Chondrocyte (in vitro differentiated cells): ENCODE measurements at regions not wholly inside any gene's neighbourhood (a gene's known extent, or its start where the extent isn't known, plus 50 kb on each side); places are given as distances from the start of the nearest gene placed in this dataset.

ENCODE experiments used
- DNase-seq: peaks from one replicate; pipeline ENCODE4 v3.0.0; 2021; ENCODE audit warnings: mixed read lengths, low spot score
- H3K27ac Mint-ChIP-seq: one replicate; pipeline ENCODE4 v1.8.0; 2021; ENCODE audit warnings: mild to moderate bottlenecking, moderate library complexity, mixed read lengths; ENCODE audit not compliant: unreplicated experiment
- H3K27me3 Mint-ChIP-seq: 2 replicates; pipeline ENCODE4 v1.8.0; 2021; ENCODE audit warnings: low read depth, mixed read lengths
- H3K36me3 Mint-ChIP-seq: 2 replicates; pipeline ENCODE4 v1.8.0; 2021; ENCODE audit warnings: low read depth, mixed read lengths
- H3K4me1 Mint-ChIP-seq: 2 replicates; pipeline ENCODE4 v1.8.0; 2021; ENCODE audit warnings: low read depth, mild to moderate bottlenecking, mixed read lengths
- H3K4me3 Mint-ChIP-seq: one replicate; pipeline ENCODE4 v1.8.0; 2021; ENCODE audit warnings: mild to moderate bottlenecking, moderate library complexity, mixed read lengths; ENCODE audit not compliant: unreplicated experiment
- H3K9me3 Mint-ChIP-seq: 2 replicates; pipeline ENCODE4 v1.8.0; 2021; ENCODE audit warnings: low read depth, mixed read lengths
- TF ChIP-seq, protein P1 (sequence below): fragments of 200-600 bp; sonication (generic); IDR thresholded peaks from 2 replicates; pipeline ENCODE4 v1.5.0; 2021; ENCODE audit warnings: antibody characterized with exemption, mild to moderate bottlenecking, moderate library complexity

DNA sequence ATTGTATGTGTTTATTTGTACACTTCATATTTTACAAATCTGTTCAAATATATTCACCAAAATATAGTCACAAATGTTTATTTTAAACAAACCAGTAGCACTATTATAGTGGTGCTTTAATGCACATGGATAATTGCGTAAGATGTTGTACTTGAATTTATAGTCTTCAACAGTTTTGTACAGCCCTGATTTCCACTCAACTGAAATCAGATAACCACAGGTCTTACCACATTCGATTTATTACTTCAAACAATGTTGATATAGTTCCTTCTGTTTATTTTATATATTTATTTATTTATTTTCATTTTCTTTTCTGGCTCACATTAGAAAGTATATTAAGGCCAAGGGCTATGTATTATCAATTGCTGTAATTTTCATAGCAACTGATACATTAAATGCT lies 99.4 kb upstream of the ZNF804A start:
- H3K9me3 Mint-ChIP-seq: no peaks in the 10 kb centered on the region
- H3K4me1 Mint-ChIP-seq: no peaks in the 10 kb centered on the region
- DNase-seq: no peak
- TF ChIP-seq, protein P1, sequence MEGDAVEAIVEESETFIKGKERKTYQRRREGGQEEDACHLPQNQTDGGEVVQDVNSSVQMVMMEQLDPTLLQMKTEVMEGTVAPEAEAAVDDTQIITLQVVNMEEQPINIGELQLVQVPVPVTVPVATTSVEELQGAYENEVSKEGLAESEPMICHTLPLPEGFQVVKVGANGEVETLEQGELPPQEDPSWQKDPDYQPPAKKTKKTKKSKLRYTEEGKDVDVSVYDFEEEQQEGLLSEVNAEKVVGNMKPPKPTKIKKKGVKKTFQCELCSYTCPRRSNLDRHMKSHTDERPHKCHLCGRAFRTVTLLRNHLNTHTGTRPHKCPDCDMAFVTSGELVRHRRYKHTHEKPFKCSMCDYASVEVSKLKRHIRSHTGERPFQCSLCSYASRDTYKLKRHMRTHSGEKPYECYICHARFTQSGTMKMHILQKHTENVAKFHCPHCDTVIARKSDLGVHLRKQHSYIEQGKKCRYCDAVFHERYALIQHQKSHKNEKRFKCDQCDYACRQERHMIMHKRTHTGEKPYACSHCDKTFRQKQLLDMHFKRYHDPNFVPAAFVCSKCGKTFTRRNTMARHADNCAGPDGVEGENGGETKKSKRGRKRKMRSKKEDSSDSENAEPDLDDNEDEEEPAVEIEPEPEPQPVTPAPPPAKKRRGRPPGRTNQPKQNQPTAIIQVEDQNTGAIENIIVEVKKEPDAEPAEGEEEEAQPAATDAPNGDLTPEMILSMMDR: no peak
- H3K4me3 Mint-ChIP-seq: no peak overlapping the region
- peaks cover 7% of the 10 kb centered on the region for H3K27me3 Mint-ChIP-seq
- H3K36me3 Mint-ChIP-seq: no peaks in the 10 kb centered on the region
- H3K27ac Mint-ChIP-seq: no peak overlapping the region

DNA sequence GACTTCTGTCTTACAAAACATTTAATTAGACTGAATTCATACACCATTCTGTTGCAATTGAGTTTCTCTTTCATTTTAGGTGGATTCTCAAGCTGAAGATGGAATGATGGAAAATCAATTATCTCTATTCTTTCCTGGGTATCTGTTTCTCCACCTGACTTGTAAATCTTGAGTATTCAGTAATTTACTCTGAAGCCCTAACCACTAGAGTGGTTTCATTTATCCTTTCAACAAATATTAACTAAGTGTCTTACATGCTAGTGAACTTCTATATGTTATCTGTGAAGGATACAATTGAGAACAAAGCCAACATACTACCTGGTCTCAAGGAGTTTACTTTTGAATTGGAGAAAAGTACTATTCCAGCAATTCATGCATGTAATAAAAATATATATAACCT lies 94.1 kb upstream of the ZNF804A start:
- Mint-ChIP-seq H3K4me1 (no peaks in the 10 kb centered on the region), H3K36me3 (no peaks in the 10 kb centered on the region), H3K9me3 (no peaks in the 10 kb centered on the region), H3K27me3 (peaks cover 4% of the 10 kb centered on the region), H3K27ac (no peak overlapping the region), H3K4me3 (no peak overlapping the region)
- TF ChIP-seq, protein P1: no peak
- DNase-seq: no peak

DNA sequence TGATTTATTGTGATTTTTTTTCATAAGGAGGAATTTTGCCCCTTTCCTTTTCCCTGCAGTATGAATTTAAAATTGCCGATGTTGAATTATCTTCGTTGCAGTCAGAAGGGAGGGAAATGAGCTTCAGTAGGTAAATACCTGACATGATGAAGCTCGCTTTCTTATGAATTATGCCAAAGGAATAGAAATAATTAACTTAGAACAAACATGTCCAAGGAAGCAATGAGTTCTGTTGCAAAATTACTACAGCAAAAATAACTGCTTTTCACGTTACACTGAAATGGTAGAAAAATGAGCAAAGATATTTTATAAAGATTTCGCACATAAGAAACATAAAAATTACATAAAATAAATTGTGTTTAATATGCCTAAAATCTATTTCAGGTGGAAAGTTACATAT lies 91.1 kb upstream of the ZNF804A start:
- no peak overlapping the region for H3K27ac Mint-ChIP-seq
- H3K4me1 Mint-ChIP-seq: no peaks in the 10 kb centered on the region
- H3K36me3 Mint-ChIP-seq: no peaks in the 10 kb centered on the region
- H3K9me3 Mint-ChIP-seq: peaks cover 4% of the 10 kb centered on the region
- DNase-seq: no peak
- peaks cover 6% of the 10 kb centered on the region for H3K27me3 Mint-ChIP-seq
- H3K4me3 Mint-ChIP-seq: no peak overlapping the region
- TF ChIP-seq, protein P1: no peak

DNA sequence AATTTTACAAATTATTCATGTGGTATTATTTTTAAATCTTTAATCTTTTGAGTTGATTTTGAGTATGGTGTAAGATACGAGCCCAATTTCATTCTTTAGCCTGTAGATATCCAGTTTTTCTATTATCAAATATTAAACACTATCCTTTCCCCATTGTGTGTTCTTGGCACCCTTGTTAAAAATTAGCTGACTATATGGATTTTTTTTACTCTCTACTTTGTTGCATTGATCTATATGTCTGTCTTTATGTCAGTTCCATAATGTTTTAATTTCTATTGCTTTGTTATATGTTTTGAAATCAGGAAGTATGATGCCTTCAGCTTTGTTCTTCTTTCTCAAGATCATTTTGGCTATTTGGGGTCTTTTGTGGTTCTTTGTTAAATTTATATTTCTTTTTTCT lies 80.9 kb upstream of the ZNF804A start:
- Mint-ChIP-seq H3K9me3 (peaks cover 8% of the 10 kb centered on the region), H3K36me3 (no peaks in the 10 kb centered on the region), H3K4me3 (no peak overlapping the region), H3K27ac (no peak overlapping the region), H3K27me3 (peaks cover 3% of the 10 kb centered on the region), H3K4me1 (no peaks in the 10 kb centered on the region)
- no peak for DNase-seq
- TF ChIP-seq, protein P1: no peak

DNA sequence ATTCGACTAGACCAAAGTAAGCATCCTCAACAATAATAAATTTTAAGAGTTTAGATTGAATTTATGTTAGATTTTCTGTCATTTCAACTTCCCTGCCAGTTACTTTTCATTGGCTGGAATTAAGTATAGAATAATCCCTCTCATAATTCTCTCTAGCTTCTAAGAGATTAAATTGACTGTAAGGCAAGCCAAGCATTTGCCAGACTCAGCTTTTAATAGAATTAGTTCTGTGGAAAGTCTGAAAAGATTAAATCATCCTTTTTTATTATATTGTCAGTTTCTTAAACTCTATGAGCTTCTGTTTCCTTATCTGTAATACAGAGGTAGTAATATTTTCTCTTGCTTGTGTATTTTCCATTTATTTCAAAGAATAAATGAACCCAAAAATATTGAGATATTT lies 77.9 kb upstream of the ZNF804A start:
- no peak overlapping the region for H3K27ac Mint-ChIP-seq
- no peaks in the 10 kb centered on the region for H3K4me1 Mint-ChIP-seq
- no peaks in the 10 kb centered on the region for H3K36me3 Mint-ChIP-seq
- DNase-seq: no peak
- peaks cover 3% of the 10 kb centered on the region for H3K27me3 Mint-ChIP-seq
- H3K9me3 Mint-ChIP-seq: peaks cover 8% of the 10 kb centered on the region
- H3K4me3 Mint-ChIP-seq: no peak overlapping the region
- TF ChIP-seq, protein P1: no peak
